ENCODE measurements at regions not wholly inside any gene's neighbourhood (a gene's known extent, or its start where the extent isn't known, plus 50 kb on each side); places are given as distances from the start of the nearest gene placed in this dataset.
"Not testable (repeated sequence)": the region's sequence is repeated elsewhere in the genome, so short reads cannot be mapped to it uniquely, and the experiment has no call there.

- H3K9me2 ChIP-seq (ENCODE audit: insufficient read depth): no peaks in the 10 kb centered on the region
- no peak overlapping the region for H3K27ac ChIP-seq (ENCODE audit: low read depth)
- no peaks in the 10 kb centered on the region; the same call in 2 of the 3 replicates for H3K4me1 Mint-ChIP-seq
- no peaks in the 10 kb centered on the region for H3K79me2 ChIP-seq (replicated peaks; ENCODE audit: insufficient read depth)
- ATAC-seq (no peak), DNase-seq (ENCODE audit: low spot score) (no peak)
- no peak overlapping the region for H3K4me3 Mint-ChIP-seq
- no peaks in the 10 kb centered on the region for H3K9me3 Mint-ChIP-seq
- no peak overlapping the region for H3K4me3 ChIP-seq
- no peaks in the 10 kb centered on the region for H3F3A ChIP-seq (replicated peaks; ENCODE audit: low read depth)
- H3K4me2 ChIP-seq: no peak overlapping the region
- no peaks in the 10 kb centered on the region for H3K27me3 Mint-ChIP-seq (ENCODE audit: insufficient read depth, low read depth, poor library complexity)
- no peaks in the 10 kb centered on the region for H4K20me1 ChIP-seq (replicated peaks; ENCODE audit: insufficient read depth)
- H3K27me3 ChIP-seq (ENCODE audit: insufficient read depth): no peaks in the 10 kb centered on the region
- H3K4me1 ChIP-seq (ENCODE audit: insufficient read depth): no peaks in the 10 kb centered on the region
- no peaks in the 10 kb centered on the region for H3K36me3 Mint-ChIP-seq (ENCODE audit: low read depth)
- no peaks in the 10 kb centered on the region for H3K36me3 ChIP-seq (ENCODE audit: insufficient read depth)
- no peak overlapping the region for H3K27ac Mint-ChIP-seq
- TF ChIP-seq ZNF462 (CRISPR knock-in tag; IDR thresholded peaks at IDR 0.05) (no peak), CTCF (conservative IDR thresholded peaks at IDR 0.05; ENCODE audit: low read depth in 2 of 2) (no peak)
- H2AFZ ChIP-seq: peak overlapping the region; percentile 56; the same call in 1 of the 2 replicates
These were observed 697.2 kb downstream of the EFNB2 start for GRCh38 chr13:105838231-105838630.

GRCh38 chr13:105837295-105837694 is 698.2 kb downstream of the EFNB2 start:
- not testable (repeated sequence) for H3K36me3 Mint-ChIP-seq (ENCODE audit: low read depth); H3K27me3 Mint-ChIP-seq (ENCODE audit: insufficient read depth, low read depth, poor library complexity); H3K27ac Mint-ChIP-seq

More at GRCh38 chr13:105837295-105837694, 698.2 kb downstream of the EFNB2 start:
- H2AFZ ChIP-seq; ATAC-seq; H3K9me2 ChIP-seq (ENCODE audit: insufficient read depth); H3K27me3 ChIP-seq (ENCODE audit: insufficient read depth); H3K27ac ChIP-seq (ENCODE audit: low read depth); H3K4me3 ChIP-seq; H3K4me1 ChIP-seq (ENCODE audit: insufficient read depth); DNase-seq (ENCODE audit: low spot score); H3K4me1 Mint-ChIP-seq; H3K9me3 Mint-ChIP-seq; H3K79me2 ChIP-seq (replicated peaks; ENCODE audit: insufficient read depth); H4K20me1 ChIP-seq (replicated peaks; ENCODE audit: insufficient read depth); H3K4me3 Mint-ChIP-seq; H3F3A ChIP-seq (replicated peaks; ENCODE audit: low read depth); H3K36me3 ChIP-seq (ENCODE audit: insufficient read depth); H3K4me2 ChIP-seq: not testable (repeated sequence)

Measured in GM23338 (cell line).